Vagina (tissue), 2 donors: ENCODE measurements at regions not wholly inside any gene's neighbourhood (a gene's known extent, or its start where the extent isn't known, plus 50 kb on each side); places are given as distances from the start of the nearest gene placed in this dataset.

Source experiments
- DNase-seq, 2 donors: peaks; one replicate each; pipeline ENCODE4 v3.0.0-alpha.2; 2017; ENCODE audit errors: extremely low spot score in 2 of 2
- H3K27ac ChIP-seq: fragments of 200-600 bp; sonication (generic); one replicate; pipeline ENCODE4 v1.5.1; 2019
- H3K27me3 ChIP-seq: fragments of 200-600 bp; sonication (generic); one replicate; pipeline ENCODE4 v1.5.1; 2019
- H3K36me3 ChIP-seq, 2 donors: fragments of 200-600 bp; sonication (generic); one replicate each; pipeline ENCODE4 v1.5.1; 2017 to 2019
- H3K4me1 ChIP-seq: fragments of 200-600 bp; sonication (generic); one replicate; pipeline ENCODE4 v1.5.1; 2019
- H3K4me3 ChIP-seq, 2 donors: fragments of 200-600 bp; sonication (generic); 1 replicate in 1 of 2; 2 replicates in 1 of 2; pipeline ENCODE4 v1.5.1; 2016 to 2019
- H3K9me3 ChIP-seq: fragments of 200-600 bp; sonication (generic); one replicate; pipeline ENCODE4 v1.5.1; 2019
- CTCF ChIP-seq, 3 experiments: fragments of 450-650 bp in 2 of 3; fragments of 200-600 bp in 1 of 3; sonication (generic) in 1 of 3; IDR thresholded peaks; one replicate each; pipeline ENCODE4 v1.5.1; 2017 to 2019; ENCODE audit warnings: antibody characterized with exemption in 3 of 3, mild to moderate bottlenecking in 2 of 3, moderate library complexity in 2 of 3
- POLR2A ChIP-seq, 2 donors: fragments of 450-650 bp; IDR thresholded peaks; one replicate each; pipeline ENCODE4 v1.6.1; 2017; ENCODE audit warnings: antibody characterized with exemption in 2 of 2, mild to moderate bottlenecking in 2 of 2, moderate library complexity in 2 of 2
- POLR2AphosphoS5 ChIP-seq, 2 donors: sonication (generic); formaldehyde crosslinking; IDR thresholded peaks; one replicate each; pipeline ENCODE4 v1.9.0; 2017; ENCODE audit warnings: antibody characterized with exemption in 2 of 2, mild to moderate bottlenecking in 2 of 2, low read depth in 1 of 2; ENCODE audit not compliant: insufficient read depth in 1 of 2
- intact Hi-C: fragments of 100-400 bp; cut with DNase I; formaldehyde crosslinking; loops from one replicate; pipeline ENCODE4 v1.15.1; 2023

DNA sequence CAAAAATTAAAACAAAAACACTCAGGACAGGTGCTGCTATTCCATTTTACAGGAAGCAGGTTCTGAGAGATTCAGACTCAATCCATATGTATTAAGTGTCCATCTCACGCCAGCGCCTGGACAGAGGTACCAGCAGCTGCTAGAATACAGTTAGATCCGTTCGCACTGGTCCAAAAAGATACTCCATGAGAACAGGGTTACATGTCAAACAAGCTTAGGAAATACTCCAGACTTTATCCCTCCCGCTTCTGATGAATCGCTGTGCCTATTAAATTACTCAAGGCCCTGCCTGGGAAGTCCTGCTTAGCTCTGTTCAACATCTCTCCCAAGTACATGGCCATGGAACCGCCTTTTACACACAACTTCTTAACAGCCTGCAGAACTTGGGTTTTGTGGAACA lies 50.2 kb upstream of the SLC35C1 start:
- no peak for DNase-seq
- Histone ChIP-seq H3K36me3 (no peaks in the 10 kb centered on the region), H3K9me3 (no peaks in the 10 kb centered on the region), H3K4me3 (no peak overlapping the region), H3K27me3 (no peaks in the 10 kb centered on the region), H3K4me1 (peaks cover 10% of the 10 kb centered on the region), H3K27ac (no peak overlapping the region)
- intact Hi-C loops = no loop called here
- TF ChIP-seq POLR2A (IDR thresholded peaks at IDR 0.05) (no peak), CTCF (IDR thresholded peaks at IDR 0.05) (no peak), POLR2AphosphoS5 (IDR thresholded peaks at IDR 0.05; ENCODE audit: insufficient read depth in 1 of 2, low read depth in 1 of 2) (no peak)

GRCh38 chr11:45754261-45754709 lies 50.7 kb upstream of the SLC35C1 start:
- DNase-seq = no peak
- no peak overlapping the region for H3K27ac ChIP-seq
- H3K4me3 ChIP-seq = no peak overlapping the region
- H3K4me1 ChIP-seq = peaks cover 10% of the 10 kb centered on the region
- H3K36me3 ChIP-seq = no peaks in the 10 kb centered on the region
- no peaks in the 10 kb centered on the region for H3K9me3 ChIP-seq
- intact Hi-C loops = no loop called here
- TF ChIP-seq POLR2AphosphoS5 (IDR thresholded peaks at IDR 0.05; ENCODE audit: insufficient read depth in 1 of 2, low read depth in 1 of 2) = no peak
- TF ChIP-seq CTCF (IDR thresholded peaks at IDR 0.05) = no peak
- no peak for TF ChIP-seq POLR2A (IDR thresholded peaks at IDR 0.05)
- H3K27me3 ChIP-seq = no peaks in the 10 kb centered on the region

DNA sequence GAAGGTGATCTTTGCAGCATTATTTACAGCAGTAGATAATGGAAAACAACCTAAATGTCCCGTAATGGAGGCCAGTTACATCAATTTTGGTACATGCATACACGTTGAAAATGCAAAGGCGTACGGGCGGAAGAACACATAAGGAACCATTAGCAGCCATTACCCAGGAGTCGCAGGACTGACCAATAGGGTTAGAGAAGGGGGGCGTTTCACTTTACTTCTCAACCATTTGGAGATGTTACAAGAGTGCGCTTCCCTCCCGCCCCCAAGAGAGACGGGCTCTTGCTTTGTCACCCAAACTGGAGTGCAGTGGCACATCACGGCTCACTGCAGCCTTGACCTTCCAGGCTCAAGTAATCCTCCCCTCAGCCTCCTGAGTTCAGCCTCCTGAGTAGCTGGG lies 52.8 kb upstream of the SLC35C1 start:
- H3K4me3 ChIP-seq = no peak overlapping the region
- H3K27ac ChIP-seq = no peak overlapping the region
- peaks cover 10% of the 10 kb centered on the region for H3K4me1 ChIP-seq
- no peak for TF ChIP-seq POLR2AphosphoS5 (IDR thresholded peaks at IDR 0.05; ENCODE audit: insufficient read depth in 1 of 2, low read depth in 1 of 2)
- TF ChIP-seq CTCF (IDR thresholded peaks at IDR 0.05) = no peak
- TF ChIP-seq POLR2A (IDR thresholded peaks at IDR 0.05) = no peak
- no peaks in the 10 kb centered on the region for H3K9me3 ChIP-seq
- H3K27me3 ChIP-seq = no peaks in the 10 kb centered on the region
- intact Hi-C loops = no loop called here
- H3K36me3 ChIP-seq = no peaks in the 10 kb centered on the region
- DNase-seq = no peak

DNA sequence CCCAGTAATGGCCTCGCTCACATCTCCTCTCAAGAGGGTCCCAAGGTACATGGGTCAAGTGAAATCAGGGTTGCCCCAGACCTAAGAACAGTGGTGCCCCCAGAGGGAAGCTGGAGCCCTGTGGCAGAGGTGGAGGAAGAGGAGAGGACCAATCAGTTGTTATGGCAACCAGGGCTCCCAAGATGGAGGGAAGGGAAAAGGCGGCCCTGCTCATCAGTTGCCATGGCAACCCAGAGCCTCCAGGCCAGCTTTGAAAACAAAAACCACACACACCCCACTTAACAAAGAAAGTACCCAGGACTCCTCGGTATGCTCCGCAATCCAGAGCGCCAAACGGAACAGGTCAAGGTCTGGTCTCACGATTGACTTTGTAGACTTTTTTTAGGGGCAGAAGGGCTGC lies 53.5 kb upstream of the SLC35C1 start:
- DNase-seq = no peak
- H3K9me3 ChIP-seq = no peaks in the 10 kb centered on the region
- no peak overlapping the region for H3K4me3 ChIP-seq
- intact Hi-C loops = no loop called here
- H3K36me3 ChIP-seq = no peaks in the 10 kb centered on the region
- no peaks in the 10 kb centered on the region for H3K27me3 ChIP-seq
- H3K4me1 ChIP-seq = peaks cover 10% of the 10 kb centered on the region
- TF ChIP-seq POLR2AphosphoS5 (IDR thresholded peaks at IDR 0.05; ENCODE audit: insufficient read depth in 1 of 2, low read depth in 1 of 2) (no peak), CTCF (IDR thresholded peaks at IDR 0.05) (no peak), POLR2A (IDR thresholded peaks at IDR 0.05) (no peak)
- no peak overlapping the region for H3K27ac ChIP-seq

DNA sequence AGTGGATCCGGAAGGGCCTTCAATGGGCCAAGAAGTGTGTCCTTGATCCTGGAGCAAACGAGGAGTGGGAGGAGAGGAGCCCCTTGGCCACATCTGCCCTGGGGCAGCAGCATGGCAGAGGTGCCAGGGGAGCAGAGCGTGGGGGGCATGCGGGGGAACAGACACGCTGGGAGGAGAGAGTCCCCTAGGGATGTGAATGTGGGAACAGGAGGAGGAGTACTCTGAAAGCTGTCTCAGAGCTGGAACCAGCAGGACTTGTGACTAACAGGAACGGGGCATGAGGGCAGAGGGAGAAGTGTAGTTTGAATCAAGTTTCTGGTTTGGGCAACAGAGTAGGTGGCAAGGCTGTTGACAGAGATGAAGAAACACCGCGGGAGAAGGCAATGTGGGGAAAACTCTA lies 54.5 kb upstream of the SLC35C1 start:
- no peak overlapping the region for H3K4me3 ChIP-seq
- no peak for DNase-seq
- no peak for TF ChIP-seq CTCF (IDR thresholded peaks at IDR 0.05)
- no peak for TF ChIP-seq POLR2A (IDR thresholded peaks at IDR 0.05)
- TF ChIP-seq POLR2AphosphoS5 (IDR thresholded peaks at IDR 0.05; ENCODE audit: insufficient read depth in 1 of 2, low read depth in 1 of 2) = no peak
- no peaks in the 10 kb centered on the region for H3K27me3 ChIP-seq
- no peak overlapping the region for H3K27ac ChIP-seq
- intact Hi-C loops = no loop called here
- no peaks in the 10 kb centered on the region for H3K9me3 ChIP-seq
- no peaks in the 10 kb centered on the region for H3K36me3 ChIP-seq
- peaks cover 7% of the 10 kb centered on the region for H3K4me1 ChIP-seq
